ENCODE measurements at regions not wholly inside any gene's neighbourhood (a gene's known extent, or its start where the extent isn't known, plus 50 kb on each side); places are given as distances from the start of the nearest gene placed in this dataset.

GRCh38 chr18:39701055-39701783, 2135.6 kb upstream of the CELF4 start:
- no peak for TF ChIP-seq CTCF (IDR thresholded peaks at IDR 0.05; ENCODE audit: low read depth, low read length, poor library complexity, severe bottlenecking)
- TF ChIP-seq EZH2phosphoT487 (IDR thresholded peaks at IDR 0.05; ENCODE audit: borderline replicate concordance, low read length): no peak
- Histone ChIP-seq H3K4me2 (ENCODE audit: low read length) (no peak overlapping the region), H4K20me1 (ENCODE audit: control insufficient read depth, insufficient read depth, low read depth, low read length) (no peaks in the 10 kb centered on the region), H3K9me2 (replicated peaks; ENCODE audit: control insufficient read depth, low read length) (no peaks in the 10 kb centered on the region), H3F3A (ENCODE audit: control insufficient read depth, insufficient read depth) (no peaks in the 10 kb centered on the region), H3K9me3 (ENCODE audit: control insufficient read depth, insufficient read depth, low read length) (no peaks in the 10 kb centered on the region), H3K4me1 (ENCODE audit: control insufficient read depth, low read length) (no peaks in the 10 kb centered on the region), H3K4me3 (ENCODE audit: low read length) (no peak overlapping the region), H3K79me2 (ENCODE audit: control insufficient read depth, low read length) (no peaks in the 10 kb centered on the region), H3K27ac (ENCODE audit: low read depth, low read length) (no peak overlapping the region), H3K27me3 (ENCODE audit: control insufficient read depth, low read length) (no peaks in the 10 kb centered on the region), H3K36me3 (ENCODE audit: control insufficient read depth, low read length) (no peaks in the 10 kb centered on the region)

GRCh38 chr18:39699340-39699964, 2133.9 kb upstream of the CELF4 start:
- Histone ChIP-seq H3K27me3 (ENCODE audit: control insufficient read depth, low read length) (no peaks in the 10 kb centered on the region), H3K79me2 (ENCODE audit: control insufficient read depth, low read length) (no peaks in the 10 kb centered on the region), H3K27ac (ENCODE audit: low read depth, low read length) (no peak overlapping the region), H3K4me3 (ENCODE audit: low read length) (no peak overlapping the region), H4K20me1 (ENCODE audit: control insufficient read depth, insufficient read depth, low read depth, low read length) (no peaks in the 10 kb centered on the region), H3K4me2 (ENCODE audit: low read length) (no peak overlapping the region), H3K36me3 (ENCODE audit: control insufficient read depth, low read length) (no peaks in the 10 kb centered on the region), H3K9me2 (replicated peaks; ENCODE audit: control insufficient read depth, low read length) (no peaks in the 10 kb centered on the region), H3F3A (ENCODE audit: control insufficient read depth, insufficient read depth) (no peaks in the 10 kb centered on the region), H3K9me3 (ENCODE audit: control insufficient read depth, insufficient read depth, low read length) (no peaks in the 10 kb centered on the region), H3K4me1 (ENCODE audit: control insufficient read depth, low read length) (no peaks in the 10 kb centered on the region)
- TF ChIP-seq CTCF (IDR thresholded peaks at IDR 0.05; ENCODE audit: low read depth, low read length, poor library complexity, severe bottlenecking): no peak

- no peaks in the 10 kb centered on the region for H4K20me1 ChIP-seq (ENCODE audit: control insufficient read depth, insufficient read depth, low read depth, low read length)
- TF ChIP-seq EZH2phosphoT487 (IDR thresholded peaks at IDR 0.05; ENCODE audit: borderline replicate concordance, low read length) (no peak), CTCF (IDR thresholded peaks at IDR 0.05; ENCODE audit: low read depth, low read length, poor library complexity, severe bottlenecking) (no peak)
- H3K79me2 ChIP-seq (ENCODE audit: control insufficient read depth, low read length): no peaks in the 10 kb centered on the region
- H3K36me3 ChIP-seq (ENCODE audit: control insufficient read depth, low read length): no peaks in the 10 kb centered on the region
- no peak overlapping the region for H3K4me3 ChIP-seq (ENCODE audit: low read length)
- no peaks in the 10 kb centered on the region for H3F3A ChIP-seq (ENCODE audit: control insufficient read depth, insufficient read depth)
- no peak overlapping the region for H3K4me2 ChIP-seq (ENCODE audit: low read length)
- no peaks in the 10 kb centered on the region for H3K4me1 ChIP-seq (ENCODE audit: control insufficient read depth, low read length)
- no peaks in the 10 kb centered on the region for H3K9me3 ChIP-seq (ENCODE audit: control insufficient read depth, insufficient read depth, low read length)
- no peaks in the 10 kb centered on the region for H3K27me3 ChIP-seq (ENCODE audit: control insufficient read depth, low read length)
- H3K27ac ChIP-seq (ENCODE audit: low read depth, low read length): no peak overlapping the region
- H3K9me2 ChIP-seq (replicated peaks; ENCODE audit: control insufficient read depth, low read length): no peaks in the 10 kb centered on the region
These were observed 2132.8 kb upstream of the CELF4 start for GRCh38 chr18:39698436-39698835.

Data from DOHH2 (cell line).